ENCODE measurements at regions not wholly inside any gene's neighbourhood (a gene's known extent, or its start where the extent isn't known, plus 50 kb on each side); places are given as distances from the start of the nearest gene placed in this dataset.

DNA sequence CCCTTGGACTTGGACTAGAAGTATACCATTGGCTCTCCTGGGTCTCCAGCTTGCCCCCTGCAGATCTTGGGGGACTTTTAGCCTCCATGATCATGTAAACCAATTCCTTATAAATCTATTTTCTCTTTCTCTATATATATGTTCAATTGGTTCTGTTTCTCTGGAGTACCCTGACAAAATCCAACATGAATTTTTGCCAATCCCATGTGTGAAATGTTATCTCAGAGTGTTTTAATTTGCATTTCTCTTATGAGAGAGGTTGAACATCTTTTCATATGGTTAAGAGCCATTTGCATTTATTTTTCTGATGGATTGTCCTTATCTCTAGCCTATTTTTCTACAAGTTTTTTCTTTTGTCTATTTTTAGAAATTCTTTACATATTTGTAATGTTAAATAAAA is 131.7 kb upstream of the NEO1 start:
- Histone ChIP-seq H3K36me3 (no peaks in the 10 kb centered on the region), H3K9me3 (no peaks in the 10 kb centered on the region), H3K27me3 (no peaks in the 10 kb centered on the region), H3K4me3 (no peak overlapping the region), H3K4me1 (no peaks in the 10 kb centered on the region), H3K27ac (no peak overlapping the region)
- DNase-seq (ENCODE audit: low spot score in 2 of 2) = no peak
- intact Hi-C loops (cut with DNase I) = no loop called here
- no peak for TF ChIP-seq CTCF (IDR thresholded peaks at IDR 0.05)

DNA sequence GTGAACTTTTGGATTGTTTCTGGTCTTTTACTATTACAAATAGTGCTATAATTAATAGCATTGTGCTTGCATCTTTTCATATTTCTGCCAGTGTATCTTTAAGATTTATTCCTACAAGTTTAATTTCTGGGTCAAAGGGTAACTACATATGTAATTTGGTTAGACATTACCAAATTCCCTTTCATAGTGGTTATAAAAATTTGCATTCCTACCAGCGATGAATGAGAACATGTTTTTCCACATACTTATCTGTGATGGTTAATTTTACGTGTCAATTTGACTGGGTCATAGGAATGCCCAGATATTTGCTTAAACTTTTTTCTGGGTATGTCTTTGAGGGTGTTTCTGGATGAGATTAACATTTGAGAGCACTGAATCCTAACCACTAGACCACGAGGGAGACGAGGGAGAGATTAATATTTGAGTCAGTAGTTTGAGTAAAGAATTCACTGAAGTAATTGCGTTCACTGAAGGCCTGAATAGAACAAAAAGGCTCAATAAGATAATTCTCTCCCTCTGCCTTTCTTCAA is 132.3 kb upstream of the NEO1 start:
- TF ChIP-seq CTCF (IDR thresholded peaks at IDR 0.05) = no peak
- no peak overlapping the region for H3K27ac ChIP-seq
- H3K4me1 ChIP-seq = no peaks in the 10 kb centered on the region
- intact Hi-C loops (cut with DNase I) = no loop called here
- no peaks in the 10 kb centered on the region for H3K36me3 ChIP-seq
- H3K27me3 ChIP-seq = no peaks in the 10 kb centered on the region
- H3K4me3 ChIP-seq = no peak overlapping the region
- DNase-seq (ENCODE audit: low spot score in 2 of 2) = no peak
- no peaks in the 10 kb centered on the region for H3K9me3 ChIP-seq

- intact Hi-C loops (cut with DNase I) = no loop called here
- no peaks in the 10 kb centered on the region for H3K27me3 ChIP-seq
- H3K9me3 ChIP-seq = no peaks in the 10 kb centered on the region
- DNase-seq (ENCODE audit: low spot score in 2 of 2) = no peak
- H3K4me1 ChIP-seq = no peaks in the 10 kb centered on the region
- H3K4me3 ChIP-seq = no peak overlapping the region
- H3K27ac ChIP-seq = no peak overlapping the region
- no peaks in the 10 kb centered on the region for H3K36me3 ChIP-seq
- TF ChIP-seq CTCF (IDR thresholded peaks at IDR 0.05) = no peak
Measured at GRCh38 chr15:72916897-72917296, 133.3 kb upstream of the ADPGK start.

GRCh38 chr15:72916378-72916777 is 132.8 kb upstream of the ADPGK start:
- intact Hi-C loops (cut with DNase I) = no loop called here
- Histone ChIP-seq H3K9me3 (no peaks in the 10 kb centered on the region), H3K36me3 (no peaks in the 10 kb centered on the region), H3K27me3 (no peaks in the 10 kb centered on the region), H3K4me1 (no peaks in the 10 kb centered on the region), H3K4me3 (no peak overlapping the region), H3K27ac (no peak overlapping the region)
- TF ChIP-seq CTCF (IDR thresholded peaks at IDR 0.05) = no peak
- DNase-seq (ENCODE audit: low spot score in 2 of 2) = no peak

GRCh38 chr15:72915843-72916242 is 132.3 kb upstream of the ADPGK start:
- Histone ChIP-seq H3K36me3 (no peaks in the 10 kb centered on the region), H3K27me3 (no peaks in the 10 kb centered on the region), H3K27ac (no peak overlapping the region), H3K4me1 (no peaks in the 10 kb centered on the region), H3K9me3 (no peaks in the 10 kb centered on the region), H3K4me3 (no peak overlapping the region)
- TF ChIP-seq CTCF (IDR thresholded peaks at IDR 0.05) = no peak
- no peak for DNase-seq (ENCODE audit: low spot score in 2 of 2)
- intact Hi-C loops (cut with DNase I) = no loop called here

- TF ChIP-seq CTCF (IDR thresholded peaks at IDR 0.05) = no peak
- H3K27me3 ChIP-seq = no peaks in the 10 kb centered on the region
- no peaks in the 10 kb centered on the region for H3K36me3 ChIP-seq
- H3K9me3 ChIP-seq = no peaks in the 10 kb centered on the region
- H3K27ac ChIP-seq = no peak overlapping the region
- H3K4me3 ChIP-seq = no peak overlapping the region
- intact Hi-C loops (cut with DNase I) = no loop called here
- DNase-seq (ENCODE audit: low spot score in 2 of 2) = no peak
- H3K4me1 ChIP-seq = no peaks in the 10 kb centered on the region
Measured at GRCh38 chr15:72912996-72913395, 129.4 kb upstream of the ADPGK start.

Data from ascending aorta (tissue), 2 donors.